DMS 273 (cell line): ENCODE measurements at regions not wholly inside any gene's neighbourhood (a gene's known extent, or its start where the extent isn't known, plus 50 kb on each side); places are given as distances from the start of the nearest gene placed in this dataset.
"Not testable (repeated sequence)": the region's sequence is repeated elsewhere in the genome, so short reads cannot be mapped to it uniquely, and the experiment has no call there.

Source experiments
- DNase-seq: peaks from one replicate; lab custom pipeline; 2025; ENCODE audit not compliant: unreplicated experiment; lab: John Stamatoyannopoulos, UW

GRCh38 chr1:166304131-166304530 is 137.3 kb upstream of the FAM78B start:
- no peak for DNase-seq

- DNase-seq, result no peak
Measured at GRCh38 chr1:166305371-166305770, 138.6 kb upstream of the FAM78B start.

GRCh38 chr1:166307261-166308188 is 140.7 kb upstream of the FAM78B start:
- peak; percentile 16 for DNase-seq

- not testable (repeated sequence) for DNase-seq
Measured at GRCh38 chr1:166316306-166316705, 149.5 kb upstream of the FAM78B start.

GRCh38 chr1:166322470-166322869 is 155.7 kb upstream of the FAM78B start:
- DNase-seq, result no peak

GRCh38 chr1:166327886-166328285 is 161.1 kb upstream of the FAM78B start:
- DNase-seq, result no peak

GRCh38 chr1:166328956-166329355 is 162.2 kb upstream of the FAM78B start:
- no peak for DNase-seq

GRCh38 chr1:166330096-166330495 is 163.3 kb upstream of the FAM78B start:
- DNase-seq, result peak; percentile 28

GRCh38 chr1:166338105-166338504 is 171.3 kb upstream of the FAM78B start:
- DNase-seq, result no peak

GRCh38 chr1:166340709-166341108 is 173.9 kb upstream of the FAM78B start:
- DNase-seq, result no peak

GRCh38 chr1:166343276-166343675 is 176.5 kb upstream of the FAM78B start:
- no peak for DNase-seq

GRCh38 chr1:166350490-166350889 is 183.7 kb upstream of the FAM78B start:
- DNase-seq, result peak; percentile 17

GRCh38 chr1:166351676-166352075 is 184.9 kb upstream of the FAM78B start:
- DNase-seq, result no peak

GRCh38 chr1:166353213-166353612 is 186.4 kb upstream of the FAM78B start:
- no peak for DNase-seq

- DNase-seq, result peak; percentile 6
Measured at GRCh38 chr1:166354406-166354805, 187.6 kb upstream of the FAM78B start.

- peak; percentile 56 for DNase-seq
Measured at GRCh38 chr1:166365081-166365480, 198.3 kb upstream of the FAM78B start.

- no peak for DNase-seq
Measured at GRCh38 chr1:166368030-166368429, 201.2 kb upstream of the FAM78B start.

- DNase-seq, result no peak
Measured at GRCh38 chr1:166377896-166378295, 211.1 kb upstream of the FAM78B start.

GRCh38 chr1:166378805-166379204 is 212.0 kb upstream of the FAM78B start:
- no peak for DNase-seq

- no peak for DNase-seq
Measured at GRCh38 chr1:166379447-166379846, 212.6 kb upstream of the FAM78B start.

- peak; percentile 59 for DNase-seq
Measured at GRCh38 chr1:166383137-166383536, 216.3 kb upstream of the FAM78B start.

- no peak for DNase-seq
Measured at GRCh38 chr1:166383635-166384346, 217.0 kb upstream of the FAM78B start.
